Peyer's patch (tissue), 4 donors: ENCODE measurements at regions not wholly inside any gene's neighbourhood (a gene's known extent, or its start where the extent isn't known, plus 50 kb on each side); places are given as distances from the start of the nearest gene placed in this dataset.

Experiments used
- POLR2A ChIP-seq, 2 donors: fragments of 450-650 bp; IDR thresholded peaks; one replicate each; pipeline ENCODE4 v1.5.1; 2017; ENCODE audit warnings: antibody characterized with exemption in 2 of 2, mild to moderate bottlenecking in 2 of 2, moderate library complexity in 2 of 2
- TF ChIP-seq, protein P1 (sequence below), 6 experiments: fragments of 450-650 bp in 4 of 6; fragments of 200-600 bp in 2 of 6; sonication (generic) in 1 of 6; IDR thresholded peaks; one replicate each; pipeline ENCODE4 v1.5.1; 2017 to 2019; ENCODE audit warnings: antibody characterized with exemption in 6 of 6, mild to moderate bottlenecking in 3 of 6, moderate library complexity in 1 of 6

GRCh38 chr2:220893411-220893810 is 678.7 kb downstream of the EPHA4 start:
- TF ChIP-seq, protein P1, sequence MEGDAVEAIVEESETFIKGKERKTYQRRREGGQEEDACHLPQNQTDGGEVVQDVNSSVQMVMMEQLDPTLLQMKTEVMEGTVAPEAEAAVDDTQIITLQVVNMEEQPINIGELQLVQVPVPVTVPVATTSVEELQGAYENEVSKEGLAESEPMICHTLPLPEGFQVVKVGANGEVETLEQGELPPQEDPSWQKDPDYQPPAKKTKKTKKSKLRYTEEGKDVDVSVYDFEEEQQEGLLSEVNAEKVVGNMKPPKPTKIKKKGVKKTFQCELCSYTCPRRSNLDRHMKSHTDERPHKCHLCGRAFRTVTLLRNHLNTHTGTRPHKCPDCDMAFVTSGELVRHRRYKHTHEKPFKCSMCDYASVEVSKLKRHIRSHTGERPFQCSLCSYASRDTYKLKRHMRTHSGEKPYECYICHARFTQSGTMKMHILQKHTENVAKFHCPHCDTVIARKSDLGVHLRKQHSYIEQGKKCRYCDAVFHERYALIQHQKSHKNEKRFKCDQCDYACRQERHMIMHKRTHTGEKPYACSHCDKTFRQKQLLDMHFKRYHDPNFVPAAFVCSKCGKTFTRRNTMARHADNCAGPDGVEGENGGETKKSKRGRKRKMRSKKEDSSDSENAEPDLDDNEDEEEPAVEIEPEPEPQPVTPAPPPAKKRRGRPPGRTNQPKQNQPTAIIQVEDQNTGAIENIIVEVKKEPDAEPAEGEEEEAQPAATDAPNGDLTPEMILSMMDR (IDR thresholded peaks at IDR 0.05): no peak
- TF ChIP-seq POLR2A (IDR thresholded peaks at IDR 0.05): no peak
